GM12874 (cell line): ENCODE measurements at regions not wholly inside any gene's neighbourhood (a gene's known extent, or its start where the extent isn't known, plus 50 kb on each side); places are given as distances from the start of the nearest gene placed in this dataset.

Experiments
- TF ChIP-seq, protein P1 (sequence below): IDR thresholded peaks from 2 replicates; pipeline ENCODE4 v1.5.1; 2011; ENCODE audit warnings: low read depth, mild to moderate bottlenecking, control low read depth, low read length, moderate library complexity; ENCODE audit not compliant: insufficient read depth

DNA sequence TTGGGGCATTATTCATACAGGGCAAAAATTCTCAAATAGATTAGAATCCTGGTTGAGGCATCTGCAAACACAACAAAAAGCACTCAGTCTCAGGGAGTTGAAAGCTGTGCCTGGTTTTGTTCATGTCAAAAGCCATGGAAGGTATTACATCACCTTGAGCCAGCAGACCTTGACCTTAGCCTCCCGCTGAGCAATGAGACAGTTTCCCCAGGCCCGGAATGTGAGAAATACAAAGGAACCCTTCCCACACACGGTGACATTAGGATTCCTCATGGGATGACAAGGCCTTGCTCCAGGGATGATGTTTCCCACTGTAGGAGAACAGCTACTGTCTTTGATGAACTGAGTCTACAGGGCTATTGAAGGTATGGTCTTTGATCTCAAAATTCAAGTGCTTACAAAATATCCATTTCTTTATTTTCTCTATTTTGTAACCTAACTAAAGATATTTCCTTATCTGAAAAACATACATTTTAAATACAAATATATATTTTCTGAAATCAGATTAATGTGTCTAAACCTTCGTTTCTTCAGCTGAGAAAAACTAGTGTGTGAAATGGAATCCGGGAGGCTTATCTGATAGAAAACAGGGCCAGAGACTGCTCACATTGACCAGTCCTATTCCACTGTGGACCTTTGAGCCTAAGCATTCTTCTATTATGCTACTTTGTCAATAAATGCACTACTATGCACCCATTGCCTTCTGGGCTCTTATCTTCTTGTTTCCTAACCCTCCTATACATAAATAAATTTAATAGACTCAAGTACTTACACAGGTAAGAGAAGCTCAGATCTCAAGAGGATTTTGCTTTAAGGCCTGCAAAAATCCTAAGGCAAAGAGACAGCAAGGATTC is 298.2 kb downstream of the KBTBD8 start:
- TF ChIP-seq, protein P1, sequence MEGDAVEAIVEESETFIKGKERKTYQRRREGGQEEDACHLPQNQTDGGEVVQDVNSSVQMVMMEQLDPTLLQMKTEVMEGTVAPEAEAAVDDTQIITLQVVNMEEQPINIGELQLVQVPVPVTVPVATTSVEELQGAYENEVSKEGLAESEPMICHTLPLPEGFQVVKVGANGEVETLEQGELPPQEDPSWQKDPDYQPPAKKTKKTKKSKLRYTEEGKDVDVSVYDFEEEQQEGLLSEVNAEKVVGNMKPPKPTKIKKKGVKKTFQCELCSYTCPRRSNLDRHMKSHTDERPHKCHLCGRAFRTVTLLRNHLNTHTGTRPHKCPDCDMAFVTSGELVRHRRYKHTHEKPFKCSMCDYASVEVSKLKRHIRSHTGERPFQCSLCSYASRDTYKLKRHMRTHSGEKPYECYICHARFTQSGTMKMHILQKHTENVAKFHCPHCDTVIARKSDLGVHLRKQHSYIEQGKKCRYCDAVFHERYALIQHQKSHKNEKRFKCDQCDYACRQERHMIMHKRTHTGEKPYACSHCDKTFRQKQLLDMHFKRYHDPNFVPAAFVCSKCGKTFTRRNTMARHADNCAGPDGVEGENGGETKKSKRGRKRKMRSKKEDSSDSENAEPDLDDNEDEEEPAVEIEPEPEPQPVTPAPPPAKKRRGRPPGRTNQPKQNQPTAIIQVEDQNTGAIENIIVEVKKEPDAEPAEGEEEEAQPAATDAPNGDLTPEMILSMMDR, result no peak

GRCh38 chr3:67297715-67298475 is 299.8 kb downstream of the KBTBD8 start:
- TF ChIP-seq, protein P1, result no peak

DNA sequence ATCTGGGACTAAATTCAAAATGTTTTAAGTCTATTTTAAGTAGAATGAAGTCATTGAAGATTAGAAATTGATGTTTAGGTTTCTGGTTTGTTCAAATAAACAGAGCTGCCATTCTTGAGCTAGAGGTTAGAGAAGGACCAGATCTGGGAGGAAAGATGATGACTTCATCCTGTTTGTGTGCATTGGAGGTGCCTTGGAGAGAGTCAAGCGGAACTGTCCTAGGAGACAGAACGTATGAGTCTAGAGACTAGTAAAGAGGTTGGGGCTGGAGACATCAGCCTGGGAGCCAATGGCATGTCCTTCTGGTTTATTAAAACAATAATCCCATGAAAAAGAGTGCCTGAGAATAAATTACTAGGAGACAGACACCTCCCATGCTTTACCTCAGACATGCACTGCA is 303.4 kb downstream of the KBTBD8 start:
- TF ChIP-seq, protein P1, result no peak

DNA sequence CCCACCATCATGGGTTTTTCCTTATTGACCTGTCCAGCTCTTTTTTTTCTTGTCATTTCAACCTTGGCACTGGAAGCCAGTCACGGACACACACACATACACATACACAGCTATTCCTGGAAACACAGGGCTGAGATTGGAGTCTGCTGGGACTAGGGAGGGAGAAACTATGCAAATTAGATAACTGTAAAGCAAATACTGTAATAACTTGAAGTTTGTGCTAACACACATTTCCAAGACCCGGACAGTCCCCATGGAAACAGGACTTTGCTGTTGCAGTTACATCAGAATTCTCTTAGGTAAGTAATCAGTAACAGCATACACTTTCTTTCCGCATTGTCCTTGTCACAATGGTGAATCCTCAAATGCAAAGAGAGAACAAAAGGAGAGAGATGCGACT is 304.4 kb downstream of the KBTBD8 start:
- TF ChIP-seq, protein P1, result no peak

DNA sequence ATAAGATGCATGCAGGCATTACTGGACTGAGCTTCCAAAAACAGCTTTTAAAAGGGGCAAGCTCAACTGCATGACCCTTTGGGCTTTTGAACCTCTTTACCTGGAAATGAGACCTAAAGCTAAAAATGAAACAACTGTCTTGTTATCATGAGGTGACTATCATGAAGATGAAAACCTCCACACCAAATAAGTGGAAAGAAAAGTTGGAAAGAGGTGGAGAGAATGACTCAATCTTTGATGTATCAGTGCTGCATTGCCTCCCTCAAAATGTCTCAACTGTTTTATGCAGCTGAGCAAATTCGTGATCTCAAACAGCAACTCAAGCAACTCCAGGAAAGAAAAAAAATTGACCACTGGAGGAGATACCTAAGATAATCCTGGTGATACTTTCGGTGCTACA is 307.1 kb downstream of the KBTBD8 start:
- TF ChIP-seq, protein P1, result no peak

- TF ChIP-seq, protein P1, result no peak
Observed at GRCh38 chr3:67305922-67306321, 307.8 kb downstream of the KBTBD8 start.

GRCh38 chr3:67311440-67311839 is 313.3 kb downstream of the KBTBD8 start:
- TF ChIP-seq, protein P1, result no peak
